ENCODE measurements at regions not wholly inside any gene's neighbourhood (a gene's known extent, or its start where the extent isn't known, plus 50 kb on each side); places are given as distances from the start of the nearest gene placed in this dataset.

DNA sequence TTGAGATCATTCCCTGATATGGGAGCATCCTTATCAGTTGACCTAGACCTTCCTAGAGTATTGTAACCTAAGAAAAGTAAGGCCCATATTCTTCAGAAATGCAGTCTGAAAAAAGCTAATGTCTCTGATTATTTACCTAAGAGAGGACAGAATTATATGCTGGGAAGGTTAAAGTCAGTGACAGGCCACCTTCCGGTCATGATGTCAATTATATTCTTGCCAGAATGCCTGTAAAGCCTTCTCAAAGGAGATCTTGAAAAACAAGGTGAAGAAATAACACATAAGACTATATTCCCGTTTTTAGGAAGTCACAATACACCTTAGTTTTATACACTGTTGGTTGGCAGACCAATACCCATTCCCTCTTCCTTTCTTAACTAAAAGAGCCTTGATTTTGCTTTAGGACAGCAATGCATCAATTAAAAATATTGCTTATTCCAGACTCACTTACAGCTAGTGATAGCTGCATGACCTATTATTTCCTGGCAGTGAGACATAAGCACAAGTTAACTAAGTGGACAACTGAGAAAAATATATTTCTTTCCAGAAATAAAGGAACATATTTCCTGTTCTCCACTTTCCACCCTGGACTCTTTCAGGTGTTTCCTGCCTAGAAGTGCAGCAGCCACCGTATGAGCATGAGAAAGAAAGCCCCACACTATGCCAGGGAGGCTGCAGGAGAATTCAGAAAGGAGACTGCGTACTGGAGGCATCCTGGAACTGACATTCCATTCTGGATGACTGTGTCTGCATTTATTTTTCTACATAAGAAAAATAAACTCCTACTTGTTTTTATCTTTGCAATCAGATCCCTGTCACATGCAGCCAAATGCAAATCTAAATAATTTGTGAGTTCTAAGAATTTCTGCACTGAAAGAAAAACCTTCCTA, 332.9 kb upstream of the PTBP2 start:
- TF ChIP-seq, protein P1, sequence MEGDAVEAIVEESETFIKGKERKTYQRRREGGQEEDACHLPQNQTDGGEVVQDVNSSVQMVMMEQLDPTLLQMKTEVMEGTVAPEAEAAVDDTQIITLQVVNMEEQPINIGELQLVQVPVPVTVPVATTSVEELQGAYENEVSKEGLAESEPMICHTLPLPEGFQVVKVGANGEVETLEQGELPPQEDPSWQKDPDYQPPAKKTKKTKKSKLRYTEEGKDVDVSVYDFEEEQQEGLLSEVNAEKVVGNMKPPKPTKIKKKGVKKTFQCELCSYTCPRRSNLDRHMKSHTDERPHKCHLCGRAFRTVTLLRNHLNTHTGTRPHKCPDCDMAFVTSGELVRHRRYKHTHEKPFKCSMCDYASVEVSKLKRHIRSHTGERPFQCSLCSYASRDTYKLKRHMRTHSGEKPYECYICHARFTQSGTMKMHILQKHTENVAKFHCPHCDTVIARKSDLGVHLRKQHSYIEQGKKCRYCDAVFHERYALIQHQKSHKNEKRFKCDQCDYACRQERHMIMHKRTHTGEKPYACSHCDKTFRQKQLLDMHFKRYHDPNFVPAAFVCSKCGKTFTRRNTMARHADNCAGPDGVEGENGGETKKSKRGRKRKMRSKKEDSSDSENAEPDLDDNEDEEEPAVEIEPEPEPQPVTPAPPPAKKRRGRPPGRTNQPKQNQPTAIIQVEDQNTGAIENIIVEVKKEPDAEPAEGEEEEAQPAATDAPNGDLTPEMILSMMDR (IDR thresholded peaks at IDR 0.05 in 4 of 5, conservative IDR thresholded peaks at IDR 0.05 in 1 of 5), result no peak
- no peak for TF ChIP-seq POLR2A (IDR thresholded peaks at IDR 0.05)

Data from gastrocnemius medialis (tissue), 4 donors.